HG03571 (cell line): ENCODE measurements at regions not wholly inside any gene's neighbourhood (a gene's known extent, or its start where the extent isn't known, plus 50 kb on each side); places are given as distances from the start of the nearest gene placed in this dataset.

Experiments
- ATAC-seq: cut with Tn5 transposase; IDR thresholded peaks from one replicate; pipeline ENCODE4 v1.9.1; 2021; ENCODE audit not compliant: unreplicated experiment

- ATAC-seq: no peak
Observed at GRCh38 chr4:14277505-14277904, 650.0 kb upstream of the BOD1L1 start.

GRCh38 chr4:14280567-14280966, 653.0 kb upstream of the BOD1L1 start:
- no peak for ATAC-seq

- ATAC-seq: no peak
Observed at GRCh38 chr4:14284578-14284977, 657.1 kb upstream of the BOD1L1 start.

GRCh38 chr4:14289708-14290107, 662.2 kb upstream of the BOD1L1 start:
- ATAC-seq: no peak

DNA sequence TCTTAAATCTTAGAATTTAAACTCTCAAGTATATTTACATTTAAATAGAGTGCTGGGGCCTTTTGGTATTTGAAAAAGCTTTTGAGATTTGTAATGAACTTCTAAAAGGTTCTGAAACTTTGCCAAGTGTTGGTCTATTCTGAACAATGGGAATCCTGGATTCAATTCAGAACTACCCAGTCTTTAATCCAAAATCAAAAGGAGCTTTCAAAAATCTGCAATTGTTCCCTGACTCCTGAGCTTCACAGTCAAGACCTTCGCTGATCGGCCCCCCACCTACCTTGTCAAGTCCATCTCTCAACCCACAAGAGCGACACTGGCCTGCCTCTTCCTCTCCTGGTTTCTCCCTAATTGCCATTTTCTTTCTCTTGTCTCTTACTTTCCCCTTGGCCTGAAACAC, 666.1 kb upstream of the BOD1L1 start:
- ATAC-seq: no peak

DNA sequence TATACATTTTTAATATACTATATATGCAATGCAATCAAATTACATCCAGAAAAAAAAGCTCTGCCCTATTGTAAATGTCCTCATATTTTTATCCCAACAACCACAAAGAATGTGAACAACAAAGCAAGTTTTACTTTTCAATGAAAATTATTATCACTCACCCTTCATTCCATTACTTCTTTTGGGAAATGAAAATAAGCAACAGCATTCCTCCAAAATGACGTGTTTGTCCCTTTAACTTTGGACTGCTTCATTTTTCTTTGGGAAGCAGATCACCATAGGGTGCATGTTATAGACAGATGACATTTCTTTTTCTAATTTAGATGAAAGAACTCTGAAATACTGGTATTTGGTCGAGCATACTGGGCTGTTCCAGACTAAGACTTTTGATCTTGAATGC, 667.1 kb upstream of the BOD1L1 start:
- ATAC-seq: no peak

GRCh38 chr4:14299166-14299565, 671.6 kb upstream of the BOD1L1 start:
- ATAC-seq: no peak

DNA sequence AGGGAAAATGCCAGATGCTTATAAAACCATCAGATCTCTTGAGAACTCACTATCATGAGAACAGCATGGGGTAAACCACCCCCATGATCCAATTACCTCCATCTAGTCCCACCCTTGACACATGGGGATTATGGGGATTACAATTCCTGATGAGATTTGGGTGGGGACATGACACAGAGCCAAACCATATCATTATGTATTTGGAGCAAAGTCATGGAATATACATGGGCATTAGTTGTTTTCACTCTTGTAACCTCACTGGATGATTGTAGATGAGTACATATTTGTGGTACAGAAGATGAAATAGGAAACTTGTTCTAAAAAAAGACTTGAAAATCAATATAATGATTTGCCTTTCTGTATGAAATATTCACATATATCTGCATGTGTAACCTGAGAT, 674.5 kb upstream of the BOD1L1 start:
- ATAC-seq: no peak

DNA sequence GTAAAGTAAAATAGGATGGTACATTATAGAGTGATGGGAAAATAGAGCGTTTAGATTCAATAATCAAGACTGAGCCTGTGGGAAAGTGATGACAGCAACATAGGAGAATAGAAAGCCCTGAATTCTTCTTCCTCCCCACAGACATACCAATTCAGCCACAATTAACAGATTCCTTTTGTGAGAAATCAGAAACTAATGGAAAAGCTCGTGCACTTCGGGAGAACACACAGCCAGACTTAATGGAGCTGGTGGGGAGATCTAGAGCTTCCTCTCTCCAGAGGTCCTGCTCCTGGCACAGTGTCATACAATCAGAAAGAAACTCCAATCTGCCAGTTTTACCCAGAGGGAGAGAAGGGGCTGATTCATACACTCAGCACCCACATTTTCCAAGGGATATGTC, 676.3 kb upstream of the BOD1L1 start:
- no peak for ATAC-seq

DNA sequence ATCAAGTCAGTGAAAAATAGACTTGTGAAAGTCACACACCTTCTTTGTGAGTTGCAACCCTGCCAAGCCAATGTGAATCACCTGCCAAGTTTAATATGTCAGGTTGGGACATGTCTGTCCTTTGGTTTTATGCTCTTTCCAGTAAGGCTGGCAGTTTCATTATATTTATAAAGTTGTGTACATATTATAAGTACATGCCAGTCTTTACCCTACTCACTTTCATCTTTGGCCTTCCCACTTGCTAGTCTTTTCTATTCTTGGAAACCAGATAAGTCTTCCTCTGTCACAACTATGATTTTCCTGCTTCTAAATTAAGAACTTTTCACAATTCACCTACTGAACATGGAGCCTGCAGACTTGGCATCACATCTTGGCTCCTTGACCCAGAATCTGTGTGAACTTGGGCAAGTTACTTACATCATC, 680.7 kb upstream of the BOD1L1 start:
- ATAC-seq: no peak

- no peak for ATAC-seq
Observed at GRCh38 chr4:14309431-14309830, 681.9 kb upstream of the BOD1L1 start.

- no peak for ATAC-seq
Observed at GRCh38 chr4:14313757-14314156, 686.2 kb upstream of the BOD1L1 start.

- ATAC-seq: no peak
Observed at GRCh38 chr4:14315129-14315528, 687.2 kb upstream of the CPEB2 start.

GRCh38 chr4:14317351-14317750, 684.9 kb upstream of the CPEB2 start:
- ATAC-seq: no peak

- ATAC-seq: no peak
Observed at GRCh38 chr4:14318671-14319070, 683.6 kb upstream of the CPEB2 start.

GRCh38 chr4:14321723-14322122, 680.6 kb upstream of the CPEB2 start:
- no peak for ATAC-seq

- ATAC-seq: no peak
Observed at GRCh38 chr4:14323191-14323590, 679.1 kb upstream of the CPEB2 start.

GRCh38 chr4:14329228-14329627, 673.1 kb upstream of the CPEB2 start:
- ATAC-seq: no peak

DNA sequence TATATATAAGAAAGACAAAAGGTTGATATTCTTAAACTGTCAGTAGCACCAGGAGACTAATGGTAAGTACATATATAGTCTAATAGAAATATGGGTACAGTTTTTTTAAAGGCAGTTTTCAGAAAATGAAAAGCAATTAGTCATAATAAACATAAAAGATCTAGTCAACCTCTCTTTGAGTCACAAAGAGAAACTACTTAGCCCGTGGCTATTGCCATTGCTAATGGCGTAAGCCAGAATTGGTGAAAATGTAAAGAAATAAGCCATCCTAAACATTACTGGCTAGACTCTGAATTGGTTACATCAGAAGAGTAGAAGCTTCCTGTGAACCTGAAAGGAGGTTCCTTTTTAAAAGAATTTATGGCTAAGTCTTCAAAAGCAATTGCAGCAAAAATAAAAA, 668.7 kb upstream of the CPEB2 start:
- no peak for ATAC-seq

- no peak for ATAC-seq
Observed at GRCh38 chr4:14334166-14334565, 668.1 kb upstream of the CPEB2 start.

GRCh38 chr4:14335872-14336271, 666.4 kb upstream of the CPEB2 start:
- ATAC-seq: no peak

DNA sequence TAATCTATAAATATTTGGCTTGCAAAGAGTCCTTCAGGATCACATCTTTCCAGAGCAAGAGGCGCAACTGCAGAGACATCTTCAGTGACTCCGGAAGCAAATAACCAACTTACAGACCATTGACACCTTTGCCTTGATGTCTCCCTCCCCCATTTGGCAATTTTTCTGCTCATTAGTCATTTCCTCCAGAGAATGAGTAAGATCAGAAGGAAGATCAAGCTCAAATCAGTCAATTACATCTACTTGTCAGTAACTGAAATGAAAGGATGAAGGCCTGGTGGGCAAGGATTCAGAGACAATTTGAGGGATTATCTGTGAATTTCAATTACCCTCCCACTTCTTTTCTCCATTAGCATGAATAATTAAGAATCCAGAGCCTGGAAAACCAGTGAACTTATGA, 665.6 kb upstream of the CPEB2 start:
- no peak for ATAC-seq

- ATAC-seq: no peak
Observed at GRCh38 chr4:14337892-14338584, 664.2 kb upstream of the CPEB2 start.
